ENCODE measurements at regions not wholly inside any gene's neighbourhood (a gene's known extent, or its start where the extent isn't known, plus 50 kb on each side); places are given as distances from the start of the nearest gene placed in this dataset.

DNA sequence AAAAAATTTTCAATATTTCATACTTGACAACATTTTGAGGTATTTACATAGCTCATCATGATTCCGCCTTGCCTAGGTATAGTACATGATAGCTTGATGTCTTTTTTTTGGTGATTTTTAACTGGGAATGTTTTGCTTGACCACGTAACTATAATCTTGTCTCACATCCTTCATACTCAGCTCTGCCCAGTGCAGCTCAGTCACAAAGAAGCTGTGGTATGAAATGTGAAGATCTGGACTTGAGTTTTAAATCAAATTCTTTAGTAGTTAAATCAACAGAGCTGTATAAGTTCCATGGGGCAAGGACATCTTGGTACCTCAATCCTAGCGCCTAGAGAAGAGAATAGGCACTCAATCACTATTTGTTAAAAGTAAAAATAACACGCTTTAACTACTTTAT, 276.3 kb upstream of the DKK2 start (continued):
- TF ChIP-seq, protein P1, sequence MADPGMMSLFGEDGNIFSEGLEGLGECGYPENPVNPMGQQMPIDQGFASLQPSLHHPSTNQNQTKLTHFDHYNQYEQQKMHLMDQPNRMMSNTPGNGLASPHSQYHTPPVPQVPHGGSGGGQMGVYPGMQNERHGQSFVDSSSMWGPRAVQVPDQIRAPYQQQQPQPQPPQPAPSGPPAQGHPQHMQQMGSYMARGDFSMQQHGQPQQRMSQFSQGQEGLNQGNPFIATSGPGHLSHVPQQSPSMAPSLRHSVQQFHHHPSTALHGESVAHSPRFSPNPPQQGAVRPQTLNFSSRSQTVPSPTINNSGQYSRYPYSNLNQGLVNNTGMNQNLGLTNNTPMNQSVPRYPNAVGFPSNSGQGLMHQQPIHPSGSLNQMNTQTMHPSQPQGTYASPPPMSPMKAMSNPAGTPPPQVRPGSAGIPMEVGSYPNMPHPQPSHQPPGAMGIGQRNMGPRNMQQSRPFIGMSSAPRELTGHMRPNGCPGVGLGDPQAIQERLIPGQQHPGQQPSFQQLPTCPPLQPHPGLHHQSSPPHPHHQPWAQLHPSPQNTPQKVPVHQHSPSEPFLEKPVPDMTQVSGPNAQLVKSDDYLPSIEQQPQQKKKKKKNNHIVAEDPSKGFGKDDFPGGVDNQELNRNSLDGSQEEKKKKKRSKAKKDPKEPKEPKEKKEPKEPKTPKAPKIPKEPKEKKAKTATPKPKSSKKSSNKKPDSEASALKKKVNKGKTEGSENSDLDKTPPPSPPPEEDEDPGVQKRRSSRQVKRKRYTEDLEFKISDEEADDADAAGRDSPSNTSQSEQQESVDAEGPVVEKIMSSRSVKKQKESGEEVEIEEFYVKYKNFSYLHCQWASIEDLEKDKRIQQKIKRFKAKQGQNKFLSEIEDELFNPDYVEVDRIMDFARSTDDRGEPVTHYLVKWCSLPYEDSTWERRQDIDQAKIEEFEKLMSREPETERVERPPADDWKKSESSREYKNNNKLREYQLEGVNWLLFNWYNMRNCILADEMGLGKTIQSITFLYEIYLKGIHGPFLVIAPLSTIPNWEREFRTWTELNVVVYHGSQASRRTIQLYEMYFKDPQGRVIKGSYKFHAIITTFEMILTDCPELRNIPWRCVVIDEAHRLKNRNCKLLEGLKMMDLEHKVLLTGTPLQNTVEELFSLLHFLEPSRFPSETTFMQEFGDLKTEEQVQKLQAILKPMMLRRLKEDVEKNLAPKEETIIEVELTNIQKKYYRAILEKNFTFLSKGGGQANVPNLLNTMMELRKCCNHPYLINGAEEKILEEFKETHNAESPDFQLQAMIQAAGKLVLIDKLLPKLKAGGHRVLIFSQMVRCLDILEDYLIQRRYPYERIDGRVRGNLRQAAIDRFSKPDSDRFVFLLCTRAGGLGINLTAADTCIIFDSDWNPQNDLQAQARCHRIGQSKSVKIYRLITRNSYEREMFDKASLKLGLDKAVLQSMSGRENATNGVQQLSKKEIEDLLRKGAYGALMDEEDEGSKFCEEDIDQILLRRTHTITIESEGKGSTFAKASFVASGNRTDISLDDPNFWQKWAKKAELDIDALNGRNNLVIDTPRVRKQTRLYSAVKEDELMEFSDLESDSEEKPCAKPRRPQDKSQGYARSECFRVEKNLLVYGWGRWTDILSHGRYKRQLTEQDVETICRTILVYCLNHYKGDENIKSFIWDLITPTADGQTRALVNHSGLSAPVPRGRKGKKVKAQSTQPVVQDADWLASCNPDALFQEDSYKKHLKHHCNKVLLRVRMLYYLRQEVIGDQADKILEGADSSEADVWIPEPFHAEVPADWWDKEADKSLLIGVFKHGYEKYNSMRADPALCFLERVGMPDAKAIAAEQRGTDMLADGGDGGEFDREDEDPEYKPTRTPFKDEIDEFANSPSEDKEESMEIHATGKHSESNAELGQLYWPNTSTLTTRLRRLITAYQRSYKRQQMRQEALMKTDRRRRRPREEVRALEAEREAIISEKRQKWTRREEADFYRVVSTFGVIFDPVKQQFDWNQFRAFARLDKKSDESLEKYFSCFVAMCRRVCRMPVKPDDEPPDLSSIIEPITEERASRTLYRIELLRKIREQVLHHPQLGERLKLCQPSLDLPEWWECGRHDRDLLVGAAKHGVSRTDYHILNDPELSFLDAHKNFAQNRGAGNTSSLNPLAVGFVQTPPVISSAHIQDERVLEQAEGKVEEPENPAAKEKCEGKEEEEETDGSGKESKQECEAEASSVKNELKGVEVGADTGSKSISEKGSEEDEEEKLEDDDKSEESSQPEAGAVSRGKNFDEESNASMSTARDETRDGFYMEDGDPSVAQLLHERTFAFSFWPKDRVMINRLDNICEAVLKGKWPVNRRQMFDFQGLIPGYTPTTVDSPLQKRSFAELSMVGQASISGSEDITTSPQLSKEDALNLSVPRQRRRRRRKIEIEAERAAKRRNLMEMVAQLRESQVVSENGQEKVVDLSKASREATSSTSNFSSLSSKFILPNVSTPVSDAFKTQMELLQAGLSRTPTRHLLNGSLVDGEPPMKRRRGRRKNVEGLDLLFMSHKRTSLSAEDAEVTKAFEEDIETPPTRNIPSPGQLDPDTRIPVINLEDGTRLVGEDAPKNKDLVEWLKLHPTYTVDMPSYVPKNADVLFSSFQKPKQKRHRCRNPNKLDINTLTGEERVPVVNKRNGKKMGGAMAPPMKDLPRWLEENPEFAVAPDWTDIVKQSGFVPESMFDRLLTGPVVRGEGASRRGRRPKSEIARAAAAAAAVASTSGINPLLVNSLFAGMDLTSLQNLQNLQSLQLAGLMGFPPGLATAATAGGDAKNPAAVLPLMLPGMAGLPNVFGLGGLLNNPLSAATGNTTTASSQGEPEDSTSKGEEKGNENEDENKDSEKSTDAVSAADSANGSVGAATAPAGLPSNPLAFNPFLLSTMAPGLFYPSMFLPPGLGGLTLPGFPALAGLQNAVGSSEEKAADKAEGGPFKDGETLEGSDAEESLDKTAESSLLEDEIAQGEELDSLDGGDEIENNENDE (IDR thresholded peaks at IDR 0.05; ENCODE audit: low read depth, low read length) = no peak
- no peak for TF ChIP-seq PYGO2 (tag; IDR thresholded peaks at IDR 0.05)

All from K562 (cell line).